Neutrophil (primary cell): ENCODE measurements at regions not wholly inside any gene's neighbourhood (a gene's known extent, or its start where the extent isn't known, plus 50 kb on each side); places are given as distances from the start of the nearest gene placed in this dataset.

Experiments
- H3K27ac ChIP-seq: fragments of 200-600 bp; sonication (generic); 2 replicates; pipeline ENCODE4 v1.5.1; 2016; ENCODE audit warnings: mild to moderate bottlenecking, moderate library complexity
- H3K27me3 ChIP-seq: fragments of 200-600 bp; sonication (generic); 2 replicates; pipeline ENCODE4 v1.6.0; 2016; ENCODE audit warnings: mild to moderate bottlenecking
- H3K36me3 ChIP-seq: fragments of 200-600 bp; sonication (generic); 2 replicates; pipeline ENCODE4 v1.5.1; 2017
- H3K4me1 ChIP-seq, 2 experiments: fragments of 200-600 bp in 1 of 2; sonication (generic) in 1 of 2; 1 replicate in 1 of 2; 2 replicates in 1 of 2; pipeline versions ENCODE4 v1.5.1 to v1.6.1; 2013 to 2016; ENCODE audit warnings: low read depth in 1 of 2, low read length in 1 of 2, mild to moderate bottlenecking in 1 of 2, moderate library complexity in 1 of 2; ENCODE audit not compliant: control insufficient read depth in 1 of 2, insufficient read depth in 1 of 2
- H3K4me3 ChIP-seq, 2 experiments: fragments of 200-600 bp in 1 of 2; sonication (generic) in 1 of 2; 1 replicate in 1 of 2; 2 replicates in 1 of 2; pipeline ENCODE4 v1.5.1; 2013 to 2016; ENCODE audit warnings: low read depth in 1 of 2, low read length in 1 of 2, mild to moderate bottlenecking in 1 of 2, moderate library complexity in 1 of 2
- H3K9me3 ChIP-seq: fragments of 200-600 bp; sonication (generic); 2 replicates; pipeline ENCODE4 v1.5.1; 2016
- CTCF ChIP-seq: fragments of 200-600 bp; sonication (generic); IDR thresholded peaks from 2 replicates; pipeline ENCODE4 v1.5.1; 2016; ENCODE audit warnings: antibody characterized with exemption

DNA sequence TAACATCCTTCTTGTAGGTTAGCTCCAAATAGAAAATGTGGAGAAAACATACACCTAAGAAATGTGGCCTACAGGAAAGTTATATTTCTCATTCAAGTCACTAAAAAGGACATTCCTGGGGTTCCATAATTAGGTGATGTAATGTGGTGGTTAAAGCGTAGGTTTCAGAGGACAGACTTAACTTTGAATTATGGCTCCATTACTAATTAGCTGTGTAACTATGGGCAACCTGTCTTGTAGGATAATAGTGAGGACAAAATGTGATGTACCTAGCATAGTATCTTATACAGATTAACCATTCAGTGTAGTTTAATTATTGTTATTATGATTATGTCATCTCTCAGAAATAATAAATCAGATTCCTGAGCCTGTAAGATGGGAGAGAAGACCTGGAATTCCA lies 602.5 kb downstream of the TSN start:
- Histone ChIP-seq H3K27ac (no peak overlapping the region), H3K9me3 (no peaks in the 10 kb centered on the region), H3K4me1 (no peaks in the 10 kb centered on the region), H3K27me3 (no peaks in the 10 kb centered on the region), H3K36me3 (no peaks in the 10 kb centered on the region), H3K4me3 (no peak overlapping the region)
- no peak for TF ChIP-seq CTCF

- Histone ChIP-seq H3K36me3 (no peaks in the 10 kb centered on the region), H3K27ac (no peak overlapping the region), H3K4me1 (no peaks in the 10 kb centered on the region), H3K9me3 (no peaks in the 10 kb centered on the region), H3K4me3 (no peak overlapping the region), H3K27me3 (no peaks in the 10 kb centered on the region)
- TF ChIP-seq CTCF = no peak
Measured at GRCh38 chr2:122358729-122359128, 603.3 kb downstream of the TSN start.

DNA sequence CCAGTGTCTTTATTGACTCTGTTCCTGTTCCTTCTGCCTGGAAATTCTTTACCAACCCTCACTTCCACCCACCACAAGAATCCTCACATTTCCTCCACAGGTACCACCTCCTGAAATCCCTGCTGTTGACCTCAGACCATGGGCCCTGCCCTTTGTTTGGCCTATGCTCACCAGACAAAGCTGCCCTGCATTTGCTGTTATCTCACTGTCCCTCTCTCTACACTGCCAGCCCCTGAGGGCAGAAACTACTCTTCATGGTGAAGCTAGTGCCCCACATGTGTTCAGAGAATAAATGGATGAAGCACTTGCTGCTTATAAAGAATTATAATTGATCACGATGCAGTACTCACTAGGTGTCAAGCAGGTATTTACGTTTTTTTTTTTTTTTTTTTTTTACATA lies 608.4 kb downstream of the TSN start:
- H3K9me3 ChIP-seq = no peaks in the 10 kb centered on the region
- no peaks in the 10 kb centered on the region for H3K27me3 ChIP-seq
- no peak for TF ChIP-seq CTCF
- no peak overlapping the region for H3K27ac ChIP-seq
- no peaks in the 10 kb centered on the region for H3K36me3 ChIP-seq
- no peaks in the 10 kb centered on the region for H3K4me1 ChIP-seq
- no peak overlapping the region for H3K4me3 ChIP-seq

- Histone ChIP-seq H3K27me3 (no peaks in the 10 kb centered on the region), H3K4me1 (no peaks in the 10 kb centered on the region), H3K9me3 (no peaks in the 10 kb centered on the region), H3K36me3 (no peaks in the 10 kb centered on the region), H3K27ac (no peak overlapping the region), H3K4me3 (no peak overlapping the region)
- no peak for TF ChIP-seq CTCF
Measured at GRCh38 chr2:122366427-122366826, 611.0 kb downstream of the TSN start.

- Histone ChIP-seq H3K4me1 (no peaks in the 10 kb centered on the region), H3K9me3 (no peaks in the 10 kb centered on the region), H3K27ac (no peak overlapping the region), H3K27me3 (no peaks in the 10 kb centered on the region), H3K4me3 (no peak overlapping the region), H3K36me3 (no peaks in the 10 kb centered on the region)
- TF ChIP-seq CTCF = no peak
Measured at GRCh38 chr2:122366969-122367645, 611.7 kb downstream of the TSN start.

DNA sequence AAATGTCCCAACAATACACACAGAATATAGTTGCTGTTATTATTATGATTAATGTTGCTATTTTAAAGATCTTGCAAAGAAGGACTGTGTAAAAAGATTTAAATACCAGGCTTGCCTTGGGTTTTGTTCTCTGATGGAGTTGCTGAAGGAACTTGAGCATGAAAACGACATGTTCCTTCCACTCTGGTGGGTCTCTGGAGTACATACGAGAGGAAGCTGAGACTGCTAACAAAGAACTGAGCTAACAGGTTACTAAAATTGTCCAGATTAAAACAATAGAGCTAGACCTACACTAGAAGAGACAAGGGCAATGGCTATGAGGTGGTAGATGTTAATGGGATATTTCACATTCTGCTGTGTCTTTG lies 612.2 kb downstream of the TSN start:
- TF ChIP-seq CTCF = no peak
- Histone ChIP-seq H3K9me3 (no peaks in the 10 kb centered on the region), H3K36me3 (no peaks in the 10 kb centered on the region), H3K27me3 (no peaks in the 10 kb centered on the region), H3K4me3 (no peak overlapping the region), H3K4me1 (no peaks in the 10 kb centered on the region), H3K27ac (no peak overlapping the region)
